NCI-H748 (cell line): ENCODE measurements at regions not wholly inside any gene's neighbourhood (a gene's known extent, or its start where the extent isn't known, plus 50 kb on each side); places are given as distances from the start of the nearest gene placed in this dataset.

Source experiments
- DNase-seq: peaks from one replicate; lab custom pipeline; 2025; ENCODE audit not compliant: unreplicated experiment; lab: John Stamatoyannopoulos, UW

- DNase-seq: peak; percentile 7
Measured at GRCh38 chr16:73846356-73846755, 450.3 kb upstream of the PSMD7 start.

GRCh38 chr16:73846007-73846330 is 450.6 kb upstream of the PSMD7 start:
- no peak for DNase-seq

GRCh38 chr16:73845238-73846006 is 451.2 kb upstream of the PSMD7 start:
- DNase-seq: no peak

- no peak for DNase-seq
Measured at GRCh38 chr16:73840728-73841127, 455.9 kb upstream of the PSMD7 start.

GRCh38 chr16:73831220-73831619 is 465.4 kb upstream of the PSMD7 start:
- no peak for DNase-seq

GRCh38 chr16:73823205-73823849 is 473.3 kb upstream of the PSMD7 start:
- DNase-seq: peak; percentile 48

- DNase-seq: peak; percentile 4
Measured at GRCh38 chr16:73817526-73818324, 478.9 kb upstream of the PSMD7 start.

- no peak for DNase-seq
Measured at GRCh38 chr16:73813527-73813926, 483.1 kb upstream of the PSMD7 start.

GRCh38 chr16:73804456-73804855 is 492.2 kb upstream of the PSMD7 start:
- no peak for DNase-seq

- DNase-seq: no peak
Measured at GRCh38 chr16:73798471-73798870, 498.1 kb upstream of the PSMD7 start.

GRCh38 chr16:73797115-73797514 is 499.5 kb upstream of the PSMD7 start:
- DNase-seq: no peak

GRCh38 chr16:73796241-73796640 is 500.4 kb upstream of the PSMD7 start:
- no peak for DNase-seq

GRCh38 chr16:73794994-73795393 is 501.6 kb upstream of the PSMD7 start:
- no peak for DNase-seq

- no peak for DNase-seq
Measured at GRCh38 chr16:73793871-73794437, 502.7 kb upstream of the PSMD7 start.

- no peak for DNase-seq
Measured at GRCh38 chr16:73793260-73793659, 503.4 kb upstream of the PSMD7 start.

- DNase-seq: no peak
Measured at GRCh38 chr16:73792199-73793020, 504.2 kb upstream of the PSMD7 start.

GRCh38 chr16:73781297-73781696 is 515.3 kb upstream of the PSMD7 start:
- no peak for DNase-seq

GRCh38 chr16:73778887-73779286 is 517.7 kb upstream of the PSMD7 start:
- no peak for DNase-seq

- DNase-seq: no peak
Measured at GRCh38 chr16:73775841-73776388, 520.7 kb upstream of the PSMD7 start.
